ENCODE measurements at regions not wholly inside any gene's neighbourhood (a gene's known extent, or its start where the extent isn't known, plus 50 kb on each side); places are given as distances from the start of the nearest gene placed in this dataset.

- Mint-ChIP-seq H3K36me3 (no peaks in the 10 kb centered on the region), H3K27me3 (ENCODE audit: insufficient read depth, low read depth) (no peaks in the 10 kb centered on the region), H3K4me1 (peaks cover 18% of the 10 kb centered on the region), H3K9me3 (no peaks in the 10 kb centered on the region), H3K27ac (no peak overlapping the region), H3K4me3 (no peak overlapping the region)
- H3K4me3 ChIP-seq: no peak overlapping the region
- H3K4me1 ChIP-seq: peaks cover 4% of the 10 kb centered on the region
- no peak overlapping the region for H3K4me2 ChIP-seq
- no peak overlapping the region for H3K9ac ChIP-seq
- H2AFZ ChIP-seq (replicated peaks): no peak overlapping the region
- H3K79me2 ChIP-seq (ENCODE audit: low read depth): no peaks in the 10 kb centered on the region
- TF ChIP-seq CTCF (IDR thresholded peaks at IDR 0.05) (no peak), EZH2phosphoT487 (IDR thresholded peaks at IDR 0.05) (no peak), EZH2 (IDR thresholded peaks at IDR 0.05) (no peak)
- no peaks in the 10 kb centered on the region for H3K9me3 ChIP-seq (ENCODE audit: low read depth)
- no peak for DNase-seq (ENCODE audit: low spot score)
- H4K20me1 ChIP-seq (ENCODE audit: low read depth): no peaks in the 10 kb centered on the region
- no peak overlapping the region for H3K27ac ChIP-seq
- H3K36me3 ChIP-seq: no peaks in the 10 kb centered on the region
- no peaks in the 10 kb centered on the region for H3F3A ChIP-seq (ENCODE audit: low read depth)
- no peaks in the 10 kb centered on the region for H3K27me3 ChIP-seq
These were observed 335.2 kb upstream of the LRATD1 start for GRCh38 chr2:14297340-14297739.

GRCh38 chr2:14297906-14298305, 334.6 kb upstream of the LRATD1 start:
- Histone ChIP-seq H4K20me1 (ENCODE audit: low read depth) (no peaks in the 10 kb centered on the region), H3K4me2 (no peak overlapping the region), H3K9me3 (ENCODE audit: low read depth) (no peaks in the 10 kb centered on the region), H3F3A (ENCODE audit: low read depth) (no peaks in the 10 kb centered on the region), H3K27ac (no peak overlapping the region), H3K36me3 (no peaks in the 10 kb centered on the region), H3K4me1 (peaks cover 4% of the 10 kb centered on the region), H2AFZ (replicated peaks) (no peak overlapping the region), H3K4me3 (no peak overlapping the region), H3K9ac (no peak overlapping the region), H3K27me3 (no peaks in the 10 kb centered on the region), H3K79me2 (ENCODE audit: low read depth) (no peaks in the 10 kb centered on the region)
- H3K36me3 Mint-ChIP-seq: no peaks in the 10 kb centered on the region
- TF ChIP-seq CTCF (IDR thresholded peaks at IDR 0.05): no peak
- no peak for TF ChIP-seq EZH2 (IDR thresholded peaks at IDR 0.05)
- TF ChIP-seq EZH2phosphoT487 (IDR thresholded peaks at IDR 0.05): no peak
- H3K27me3 Mint-ChIP-seq (ENCODE audit: insufficient read depth, low read depth): no peaks in the 10 kb centered on the region
- H3K9me3 Mint-ChIP-seq: no peaks in the 10 kb centered on the region
- no peak for DNase-seq (ENCODE audit: low spot score)
- no peak overlapping the region for H3K4me3 Mint-ChIP-seq
- H3K27ac Mint-ChIP-seq: no peak overlapping the region
- peaks cover 15% of the 10 kb centered on the region for H3K4me1 Mint-ChIP-seq

DNA sequence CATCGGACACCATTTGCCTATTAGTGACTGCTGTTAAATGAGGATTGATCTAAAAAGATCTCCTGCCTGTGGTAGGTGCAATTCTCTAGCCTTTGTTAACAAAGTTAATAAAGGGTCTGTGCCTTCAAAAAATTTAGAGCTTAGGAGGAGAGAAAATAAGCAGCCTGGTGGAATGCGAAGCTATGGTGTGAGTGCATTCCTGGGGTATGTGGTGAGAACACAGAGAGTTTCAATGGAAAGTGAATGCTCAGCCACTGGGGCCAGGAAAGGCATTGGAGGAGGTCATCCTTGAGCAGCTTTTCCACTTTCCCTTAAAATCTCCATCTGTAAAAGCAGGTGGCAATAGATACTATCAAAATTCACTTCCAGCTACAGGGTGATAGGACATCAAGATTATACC, 331.2 kb upstream of the LRATD1 start:
- peak overlapping the region; percentile 19 for H2AFZ ChIP-seq (replicated peaks)
- peaks cover 8% of the 10 kb centered on the region for H3K4me1 Mint-ChIP-seq
- H3K36me3 Mint-ChIP-seq: no peaks in the 10 kb centered on the region
- H3K27me3 Mint-ChIP-seq (ENCODE audit: insufficient read depth, low read depth): no peaks in the 10 kb centered on the region
- DNase-seq (ENCODE audit: low spot score): peak; percentile 67
- peak overlapping the region; percentile 6 for H3K4me2 ChIP-seq
- H3K27ac Mint-ChIP-seq: no peak overlapping the region
- no peaks in the 10 kb centered on the region for H4K20me1 ChIP-seq (ENCODE audit: low read depth)
- TF ChIP-seq EZH2phosphoT487 (IDR thresholded peaks at IDR 0.05) (no peak), EZH2 (IDR thresholded peaks at IDR 0.05) (no peak), CTCF (IDR thresholded peaks at IDR 0.05) (no peak)
- no peaks in the 10 kb centered on the region for H3K9me3 Mint-ChIP-seq
- H3K36me3 ChIP-seq: no peaks in the 10 kb centered on the region
- H3K27ac ChIP-seq: peak overlapping the region; percentile 66
- H3K4me1 ChIP-seq: peaks cover 4% of the 10 kb centered on the region
- H3K79me2 ChIP-seq (ENCODE audit: low read depth): no peaks in the 10 kb centered on the region
- H3K27me3 ChIP-seq: no peaks in the 10 kb centered on the region
- H3K9me3 ChIP-seq (ENCODE audit: low read depth): no peaks in the 10 kb centered on the region
- H3K4me3 ChIP-seq: no peak overlapping the region
- no peak overlapping the region for H3K9ac ChIP-seq
- H3K4me3 Mint-ChIP-seq: no peak overlapping the region
- H3F3A ChIP-seq (ENCODE audit: low read depth): no peaks in the 10 kb centered on the region
